ENCODE measurements at regions not wholly inside any gene's neighbourhood (a gene's known extent, or its start where the extent isn't known, plus 50 kb on each side); places are given as distances from the start of the nearest gene placed in this dataset.

- no peak overlapping the region for H3K4me3 ChIP-seq
- DNase-seq (ENCODE audit: low spot score in 2 of 2), result no peak
- TF ChIP-seq POLR2AphosphoS5 (IDR thresholded peaks at IDR 0.05), result no peak
- TF ChIP-seq POLR2A (IDR thresholded peaks at IDR 0.05), result no peak
- no peak for TF ChIP-seq EP300 (IDR thresholded peaks at IDR 0.05)
- no peak for TF ChIP-seq CTCF (IDR thresholded peaks at IDR 0.05)
- WGBS, result 68% methylated on average over 1 of the region's 1 CpG
- no peak overlapping the region for H3K27ac ChIP-seq
- peaks cover 3% of the 10 kb centered on the region for H3K27me3 ChIP-seq
- no peaks in the 10 kb centered on the region for H3K36me3 ChIP-seq
- no peaks in the 10 kb centered on the region for H3K4me1 ChIP-seq
- H3K9me3 ChIP-seq, result no peaks in the 10 kb centered on the region
Measured at GRCh38 chr2:198326431-198326830, 522.0 kb downstream of the PLCL1 start.

DNA sequence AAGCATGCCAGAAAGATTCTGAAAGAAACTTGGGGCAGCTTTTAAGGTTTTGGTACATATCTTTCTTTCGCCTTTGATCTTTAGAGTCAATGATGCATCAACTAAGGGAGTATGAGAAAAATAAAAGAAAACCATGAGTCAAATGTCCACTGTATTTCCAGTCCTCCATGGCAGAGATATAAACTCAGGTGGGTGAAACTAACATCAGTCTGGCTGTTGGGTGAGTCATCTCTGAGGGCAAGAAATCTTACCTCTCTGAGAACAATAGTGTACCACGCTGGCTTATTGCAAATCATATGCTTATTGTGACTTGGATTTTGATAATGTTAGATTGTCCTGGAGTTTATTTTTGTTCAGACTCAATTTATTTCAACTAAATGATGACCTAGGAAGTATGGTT lies 521.0 kb downstream of the PLCL1 start:
- TF ChIP-seq CTCF (IDR thresholded peaks at IDR 0.05) (no peak), POLR2A (IDR thresholded peaks at IDR 0.05) (no peak), POLR2AphosphoS5 (IDR thresholded peaks at IDR 0.05) (no peak), EP300 (IDR thresholded peaks at IDR 0.05) (no peak)
- Histone ChIP-seq H3K27me3 (peaks cover 12% of the 10 kb centered on the region), H3K36me3 (no peaks in the 10 kb centered on the region), H3K4me3 (no peak overlapping the region), H3K9me3 (no peaks in the 10 kb centered on the region), H3K27ac (no peak overlapping the region), H3K4me1 (no peaks in the 10 kb centered on the region)
- no peak for DNase-seq (ENCODE audit: low spot score in 2 of 2)
- 87% methylated on average over 2 of the region's 2 CpGs for WGBS

GRCh38 chr2:198324071-198324470 lies 519.7 kb downstream of the PLCL1 start:
- H3K27me3 ChIP-seq, result peaks cover 20% of the 10 kb centered on the region
- no peak for DNase-seq (ENCODE audit: low spot score in 2 of 2)
- no peak overlapping the region for H3K4me3 ChIP-seq
- H3K4me1 ChIP-seq, result no peaks in the 10 kb centered on the region
- WGBS, result 76% methylated on average over 4 of the region's 4 CpGs
- TF ChIP-seq POLR2A (IDR thresholded peaks at IDR 0.05), result no peak
- no peak for TF ChIP-seq EP300 (IDR thresholded peaks at IDR 0.05)
- no peaks in the 10 kb centered on the region for H3K36me3 ChIP-seq
- H3K27ac ChIP-seq, result no peak overlapping the region
- H3K9me3 ChIP-seq, result no peaks in the 10 kb centered on the region

GRCh38 chr2:198322275-198322674 lies 517.9 kb downstream of the PLCL1 start:
- H3K27ac ChIP-seq, result no peak overlapping the region
- H3K36me3 ChIP-seq, result no peaks in the 10 kb centered on the region
- no peaks in the 10 kb centered on the region for H3K9me3 ChIP-seq
- H3K27me3 ChIP-seq, result peaks cover 20% of the 10 kb centered on the region
- H3K4me1 ChIP-seq, result no peaks in the 10 kb centered on the region
- WGBS, result 80% methylated on average over 8 of the region's 8 CpGs
- H3K4me3 ChIP-seq, result no peak overlapping the region
- DNase-seq (ENCODE audit: low spot score in 2 of 2), result no peak
- TF ChIP-seq CTCF (IDR thresholded peaks at IDR 0.05), result no peak
- no peak for TF ChIP-seq EP300 (IDR thresholded peaks at IDR 0.05)
- no peak for TF ChIP-seq POLR2AphosphoS5 (IDR thresholded peaks at IDR 0.05)
- no peak for TF ChIP-seq POLR2A (IDR thresholded peaks at IDR 0.05)

GRCh38 chr2:198321522-198322088 lies 517.2 kb downstream of the PLCL1 start:
- WGBS, result 88% methylated on average over 4 of the region's 4 CpGs
- Histone ChIP-seq H3K27ac (no peak overlapping the region), H3K9me3 (no peaks in the 10 kb centered on the region), H3K36me3 (no peaks in the 10 kb centered on the region), H3K4me3 (no peak overlapping the region), H3K27me3 (peaks cover 20% of the 10 kb centered on the region), H3K4me1 (no peaks in the 10 kb centered on the region)
- TF ChIP-seq CTCF (IDR thresholded peaks at IDR 0.05) (no peak), POLR2A (IDR thresholded peaks at IDR 0.05) (no peak), POLR2AphosphoS5 (IDR thresholded peaks at IDR 0.05) (no peak), EP300 (IDR thresholded peaks at IDR 0.05) (no peak)
- no peak for DNase-seq (ENCODE audit: low spot score in 2 of 2)

GRCh38 chr2:198316852-198317396 lies 512.5 kb downstream of the PLCL1 start:
- Histone ChIP-seq H3K9me3 (no peaks in the 10 kb centered on the region), H3K36me3 (no peaks in the 10 kb centered on the region), H3K27me3 (peaks cover 25% of the 10 kb centered on the region), H3K4me1 (no peaks in the 10 kb centered on the region), H3K27ac (no peak overlapping the region), H3K4me3 (no peak overlapping the region)
- no peak for DNase-seq (ENCODE audit: low spot score in 2 of 2)
- 77% methylated on average over 7 of the region's 7 CpGs for WGBS
- TF ChIP-seq POLR2AphosphoS5 (IDR thresholded peaks at IDR 0.05) (no peak), EP300 (IDR thresholded peaks at IDR 0.05) (no peak), CTCF (IDR thresholded peaks at IDR 0.05) (no peak), POLR2A (IDR thresholded peaks at IDR 0.05) (no peak)

Data from suprapubic skin (tissue), 4 donors.